ENCODE measurements at regions not wholly inside any gene's neighbourhood (a gene's known extent, or its start where the extent isn't known, plus 50 kb on each side); places are given as distances from the start of the nearest gene placed in this dataset.

DNA sequence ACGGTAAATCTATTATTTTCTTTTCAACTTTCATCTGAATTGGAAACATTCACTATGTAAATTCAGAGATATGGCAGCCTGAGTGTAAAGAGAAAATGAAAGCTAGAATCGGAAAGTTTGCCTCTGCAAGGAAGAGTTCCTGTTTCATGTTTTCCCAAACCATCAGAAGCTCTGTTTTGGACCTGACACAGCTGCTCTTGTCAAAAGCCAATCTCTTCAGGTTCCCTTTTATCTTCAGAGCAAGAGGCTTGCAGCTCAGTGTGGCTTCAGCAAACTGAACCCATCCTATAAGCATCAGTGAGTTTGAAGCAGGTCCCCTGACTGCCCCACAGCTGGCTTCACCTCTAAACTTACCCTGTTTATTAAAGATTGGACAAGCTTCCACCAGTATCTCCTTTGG, 1099.7 kb downstream of the DTWD2 start:
- H3K4me3 ChIP-seq (ENCODE audit: low read depth, low read length), result peak overlapping the region; percentile 46
- peak; percentile 24 for DNase-seq (ENCODE audit: low read depth)
- TF ChIP-seq, protein P1, sequence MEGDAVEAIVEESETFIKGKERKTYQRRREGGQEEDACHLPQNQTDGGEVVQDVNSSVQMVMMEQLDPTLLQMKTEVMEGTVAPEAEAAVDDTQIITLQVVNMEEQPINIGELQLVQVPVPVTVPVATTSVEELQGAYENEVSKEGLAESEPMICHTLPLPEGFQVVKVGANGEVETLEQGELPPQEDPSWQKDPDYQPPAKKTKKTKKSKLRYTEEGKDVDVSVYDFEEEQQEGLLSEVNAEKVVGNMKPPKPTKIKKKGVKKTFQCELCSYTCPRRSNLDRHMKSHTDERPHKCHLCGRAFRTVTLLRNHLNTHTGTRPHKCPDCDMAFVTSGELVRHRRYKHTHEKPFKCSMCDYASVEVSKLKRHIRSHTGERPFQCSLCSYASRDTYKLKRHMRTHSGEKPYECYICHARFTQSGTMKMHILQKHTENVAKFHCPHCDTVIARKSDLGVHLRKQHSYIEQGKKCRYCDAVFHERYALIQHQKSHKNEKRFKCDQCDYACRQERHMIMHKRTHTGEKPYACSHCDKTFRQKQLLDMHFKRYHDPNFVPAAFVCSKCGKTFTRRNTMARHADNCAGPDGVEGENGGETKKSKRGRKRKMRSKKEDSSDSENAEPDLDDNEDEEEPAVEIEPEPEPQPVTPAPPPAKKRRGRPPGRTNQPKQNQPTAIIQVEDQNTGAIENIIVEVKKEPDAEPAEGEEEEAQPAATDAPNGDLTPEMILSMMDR (IDR thresholded peaks at IDR 0.05; ENCODE audit: insufficient read depth, low read depth, low read length), result no peak

DNA sequence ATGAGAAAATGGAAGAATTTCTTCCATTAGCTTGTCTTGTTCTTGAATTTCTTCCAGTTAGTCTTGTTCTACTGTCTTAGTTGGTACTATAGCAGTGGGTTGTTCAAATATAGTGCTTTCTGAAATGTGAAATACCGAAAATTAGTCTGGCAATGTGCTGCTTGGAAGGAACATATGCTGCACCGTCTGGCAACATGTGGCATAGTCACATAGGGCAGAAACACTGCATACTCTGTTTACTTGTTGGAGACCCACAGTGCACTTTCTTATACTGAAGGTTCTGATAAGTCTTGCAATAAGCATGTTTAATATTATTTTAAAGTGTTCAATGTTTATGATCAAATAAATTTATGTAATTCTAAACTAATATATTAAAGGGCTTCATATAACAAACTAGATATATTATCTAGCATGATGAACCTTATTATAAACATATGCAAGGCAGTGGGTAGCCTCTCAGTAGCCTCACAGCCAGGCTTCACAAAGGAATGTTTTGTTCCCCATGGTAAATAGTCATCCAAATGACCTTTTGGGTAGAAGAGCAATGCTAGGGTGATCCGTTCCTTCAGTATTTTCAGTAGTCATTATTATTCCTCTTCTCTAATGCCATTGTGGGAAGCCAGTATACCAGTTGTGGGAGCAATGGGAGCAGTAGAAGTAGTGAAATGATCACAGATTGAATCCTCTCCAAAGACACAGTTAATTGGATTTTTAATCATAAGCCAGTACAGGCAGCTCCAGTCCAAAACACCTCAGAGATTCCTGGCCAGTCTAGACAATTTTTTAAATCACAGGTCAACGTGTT, 1106.7 kb downstream of the DTWD2 start:
- TF ChIP-seq, protein P1 (IDR thresholded peaks at IDR 0.05; ENCODE audit: insufficient read depth, low read depth, low read length), result no peak
- no peak overlapping the region for H3K4me3 ChIP-seq (ENCODE audit: low read depth, low read length)
- DNase-seq (ENCODE audit: low read depth), result no peak

DNA sequence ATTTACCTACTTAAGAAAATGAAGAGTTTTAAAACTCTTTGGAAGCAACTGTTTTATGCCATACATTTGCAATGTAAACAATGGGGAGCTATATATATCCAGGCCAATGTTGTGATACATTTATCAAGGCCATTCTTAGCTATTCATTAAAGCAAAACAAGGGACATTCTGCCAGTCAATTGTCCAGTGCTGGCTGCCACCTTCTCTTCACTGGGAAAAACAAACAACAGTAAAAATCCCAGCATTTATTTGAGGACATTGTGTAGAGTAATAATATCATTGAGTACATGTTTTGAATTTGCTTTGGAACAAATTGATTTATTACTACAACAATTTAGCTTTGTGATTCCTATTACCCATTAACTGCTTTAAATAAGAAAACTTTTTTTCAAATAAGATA, 1107.4 kb downstream of the DTWD2 start:
- H3K4me3 ChIP-seq (ENCODE audit: low read depth, low read length), result no peak overlapping the region
- TF ChIP-seq, protein P1 (IDR thresholded peaks at IDR 0.05; ENCODE audit: insufficient read depth, low read depth, low read length), result no peak
- DNase-seq (ENCODE audit: low read depth), result no peak

DNA sequence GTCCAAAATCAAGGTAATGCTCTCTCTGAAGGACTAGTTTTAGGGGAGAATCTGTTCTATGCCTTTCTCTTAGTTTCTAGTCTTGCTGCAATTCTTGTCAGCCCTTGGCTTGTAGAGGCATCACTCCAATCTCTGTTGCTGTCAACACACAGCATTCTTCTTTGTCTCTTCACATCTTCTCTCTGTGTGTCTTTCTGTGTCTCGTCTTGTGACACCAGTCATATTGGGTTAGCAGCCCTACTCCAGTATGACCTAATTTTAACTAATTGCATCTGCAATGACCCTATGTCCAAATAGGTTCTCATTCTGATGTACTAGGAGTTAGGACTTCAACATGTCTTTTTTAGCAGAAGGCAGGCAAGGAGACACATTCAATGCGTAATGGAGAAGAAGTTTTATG, 1110.6 kb downstream of the DTWD2 start:
- H3K4me3 ChIP-seq (ENCODE audit: low read depth, low read length), result no peak overlapping the region
- TF ChIP-seq, protein P1 (IDR thresholded peaks at IDR 0.05; ENCODE audit: insufficient read depth, low read depth, low read length), result no peak
- no peak for DNase-seq (ENCODE audit: low read depth)

DNA sequence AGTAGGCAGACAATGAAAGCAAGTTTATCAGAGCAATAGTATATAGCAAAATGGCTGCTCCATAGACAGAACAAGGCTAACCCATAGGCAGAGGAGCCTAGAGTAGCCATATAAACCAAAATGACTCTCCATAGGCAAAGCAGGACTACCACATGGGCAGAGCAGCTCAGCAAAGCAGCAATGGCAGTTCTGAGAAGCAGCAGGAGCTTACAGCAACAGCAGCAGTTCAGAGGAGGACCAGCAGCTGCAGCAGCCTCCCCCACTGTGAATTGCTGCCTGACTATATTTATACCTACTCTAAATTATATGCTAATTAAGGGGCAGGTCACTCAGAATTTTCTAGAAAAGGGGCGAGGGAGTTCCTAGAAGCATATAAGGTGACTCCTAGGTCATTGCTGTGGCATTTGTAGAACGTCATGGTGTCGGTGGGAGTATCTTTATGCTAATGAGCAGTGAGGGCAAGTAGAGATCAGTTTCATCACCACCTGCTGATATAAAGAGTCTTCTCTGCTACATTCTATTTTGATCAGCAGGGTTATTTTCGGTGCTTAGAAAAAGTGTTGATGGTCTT, 1115.5 kb downstream of the DTWD2 start:
- no peak for DNase-seq (ENCODE audit: low read depth)

DNA sequence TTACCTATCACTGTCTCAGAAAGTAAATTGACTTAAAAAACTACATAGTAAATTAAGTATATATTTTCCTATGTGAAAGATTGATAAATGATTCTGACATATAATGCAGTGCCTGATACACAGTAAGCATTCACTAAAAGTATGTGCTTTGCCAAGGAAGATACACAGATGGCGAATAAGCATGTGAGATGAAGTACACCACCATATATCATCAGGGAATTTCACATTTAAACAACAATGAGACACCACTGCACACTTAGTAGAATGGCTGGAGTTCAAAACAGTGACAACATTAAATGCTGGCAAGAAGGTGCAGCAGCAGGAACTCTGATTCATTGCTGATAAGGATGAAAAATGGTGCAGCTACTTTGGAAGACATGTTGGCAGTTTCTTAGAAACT, 1118.8 kb downstream of the DTWD2 start:
- TF ChIP-seq, protein P1 (IDR thresholded peaks at IDR 0.05; ENCODE audit: insufficient read depth, low read depth, low read length), result no peak
- H3K4me3 ChIP-seq (ENCODE audit: low read depth, low read length), result no peak overlapping the region
- no peak for DNase-seq (ENCODE audit: low read depth)

More for the DNA sequence above, 1115.5 kb downstream of the DTWD2 start:
- TF ChIP-seq, protein P1 (IDR thresholded peaks at IDR 0.05; ENCODE audit: insufficient read depth, low read depth, low read length), result no peak
- H3K4me3 ChIP-seq (ENCODE audit: low read depth, low read length), result no peak overlapping the region
